GM12875 (cell line): ENCODE measurements at regions not wholly inside any gene's neighbourhood (a gene's known extent, or its start where the extent isn't known, plus 50 kb on each side); places are given as distances from the start of the nearest gene placed in this dataset.
A peak's percentile ranks its signal among the peaks of the same experiment; 100 is the strongest.

Experiments
- H3K4me3 ChIP-seq: one replicate; pipeline ENCODE4 v1.5.1; 2011; ENCODE audit warnings: low read depth, low read length, control low read depth
- CTCF ChIP-seq: IDR thresholded peaks from 2 replicates; pipeline ENCODE4 v1.5.1; 2011; ENCODE audit warnings: low read depth, mild to moderate bottlenecking, control low read depth, inconsistent platforms, low read length, moderate library complexity, borderline replicate concordance; ENCODE audit not compliant: insufficient read depth

GRCh38 chr6:142692942-142693341, 252.0 kb downstream of the HIVEP2 start:
- H3K4me3 ChIP-seq, result no peak overlapping the region
- peak; percentile 81 for TF ChIP-seq CTCF

GRCh38 chr6:142693441-142693840, 251.5 kb downstream of the HIVEP2 start:
- no peak for TF ChIP-seq CTCF
- no peak overlapping the region for H3K4me3 ChIP-seq

GRCh38 chr6:142694054-142694453, 250.9 kb downstream of the HIVEP2 start:
- H3K4me3 ChIP-seq, result no peak overlapping the region
- TF ChIP-seq CTCF, result no peak

- H3K4me3 ChIP-seq, result no peak overlapping the region
- TF ChIP-seq CTCF, result no peak
These were observed 250.0 kb downstream of the HIVEP2 start for GRCh38 chr6:142695016-142695415.

GRCh38 chr6:142696123-142697000, 248.6 kb downstream of the HIVEP2 start:
- no peak for TF ChIP-seq CTCF
- H3K4me3 ChIP-seq, result no peak overlapping the region

GRCh38 chr6:142697001-142697335, 248.0 kb downstream of the HIVEP2 start:
- H3K4me3 ChIP-seq, result no peak overlapping the region
- no peak for TF ChIP-seq CTCF

- no peak for TF ChIP-seq CTCF
These were observed 247.1 kb downstream of the HIVEP2 start for GRCh38 chr6:142697922-142698321.

More at GRCh38 chr6:142697922-142698321, 247.1 kb downstream of the HIVEP2 start:
- no peak overlapping the region for H3K4me3 ChIP-seq
